ENCODE measurements at regions not wholly inside any gene's neighbourhood (a gene's known extent, or its start where the extent isn't known, plus 50 kb on each side); places are given as distances from the start of the nearest gene placed in this dataset.
"Not testable (repeated sequence)": the region's sequence is repeated elsewhere in the genome, so short reads cannot be mapped to it uniquely, and the experiment has no call there.

DNA sequence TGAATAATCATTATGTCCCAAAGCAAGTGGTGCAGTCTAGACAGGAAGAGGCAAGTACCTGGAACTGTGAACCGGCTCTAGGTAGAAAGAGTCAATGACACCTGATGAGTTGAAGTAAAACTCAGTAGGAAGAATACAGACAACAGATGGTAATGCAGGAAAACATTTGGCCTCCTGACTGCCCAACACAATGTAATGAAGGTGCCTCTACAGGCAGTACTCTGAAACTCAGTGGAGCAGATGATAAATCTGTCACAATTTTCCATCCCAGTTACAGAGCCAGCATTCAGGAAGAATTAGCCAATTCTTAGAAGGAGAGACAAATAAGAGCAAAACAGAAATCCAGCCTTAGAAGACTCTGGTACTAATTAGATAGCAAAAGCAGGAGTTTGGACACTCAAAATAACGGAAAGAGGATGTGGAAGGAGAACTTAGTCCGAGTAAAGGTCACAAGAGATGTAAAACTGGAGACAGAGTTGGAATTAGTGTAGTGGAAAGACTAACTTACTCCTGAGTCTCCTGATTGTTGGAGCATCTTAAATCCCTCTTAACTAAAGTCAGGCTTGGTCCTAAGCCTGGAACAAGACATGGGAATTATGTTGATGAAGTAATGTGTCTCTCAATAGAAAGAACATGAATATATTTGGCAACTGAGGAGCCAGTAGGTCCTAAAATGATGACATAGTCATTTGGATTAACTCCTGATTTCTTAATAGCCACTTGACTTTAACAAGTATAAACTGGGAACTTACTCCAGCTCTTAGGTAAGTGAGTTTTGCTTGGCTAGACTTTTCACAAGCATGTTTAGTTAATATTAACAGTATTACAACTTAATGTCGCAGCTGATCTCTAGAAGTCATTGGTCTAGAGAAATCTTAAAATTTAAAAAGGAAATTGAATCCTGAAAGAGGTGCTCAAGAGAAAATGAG, 457.3 kb upstream of the MIR17HG start:
- no peak for DNase-seq

GRCh38 chr13:90891329-90891728, 456.2 kb upstream of the MIR17HG start:
- no peak for DNase-seq

GRCh38 chr13:90893199-90893598, 454.3 kb upstream of the MIR17HG start:
- DNase-seq: not testable (repeated sequence)

- DNase-seq: no peak
Measured at GRCh38 chr13:90896002-90896401, 451.5 kb upstream of the MIR17HG start.

DNA sequence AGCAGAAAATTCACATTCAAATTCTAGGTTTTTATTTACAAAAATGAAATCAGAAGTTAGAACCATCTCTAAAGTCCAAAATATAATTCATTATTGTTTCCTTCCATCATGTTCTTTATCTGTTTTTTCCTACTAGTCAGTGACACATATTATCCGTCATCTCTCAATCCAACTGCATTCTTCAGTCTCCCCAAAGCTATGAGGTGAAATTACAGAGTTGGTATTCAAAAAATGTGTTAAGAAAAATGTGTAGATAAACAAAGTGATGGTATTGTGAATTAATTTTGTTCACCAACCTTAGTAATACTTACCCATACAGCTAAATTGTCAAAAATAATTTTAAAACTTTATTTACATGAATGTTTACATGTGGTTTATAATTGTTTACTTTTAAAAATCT, 448.7 kb upstream of the MIR17HG start:
- no peak for DNase-seq

- no peak for DNase-seq
Measured at GRCh38 chr13:90899416-90899815, 448.1 kb upstream of the MIR17HG start.

- DNase-seq: no peak
Measured at GRCh38 chr13:90902255-90902654, 445.2 kb upstream of the MIR17HG start.

- DNase-seq: no peak
Measured at GRCh38 chr13:90906554-90906953, 440.9 kb upstream of the MIR17HG start.

DNA sequence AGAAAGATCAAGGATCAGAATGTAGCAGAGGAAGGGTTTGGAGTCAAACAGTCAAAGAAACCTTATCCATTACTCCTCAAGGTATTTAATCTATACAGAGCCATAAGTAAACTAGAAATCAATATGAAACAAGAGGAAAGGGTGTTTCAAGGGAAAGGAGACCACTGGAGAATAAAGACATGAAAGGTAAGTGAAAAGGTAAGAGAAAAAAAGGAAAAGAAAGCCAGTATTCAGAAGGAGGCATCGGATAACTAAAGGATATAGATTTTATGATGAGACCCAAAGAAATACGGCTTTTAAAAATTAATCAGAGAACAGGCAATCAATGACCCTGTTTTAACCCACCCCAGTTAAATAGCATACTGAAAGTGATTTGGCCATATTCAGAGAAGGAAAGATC, 438.7 kb upstream of the MIR17HG start:
- no peak for DNase-seq

GRCh38 chr13:90910018-90910639, 437.4 kb upstream of the MIR17HG start:
- DNase-seq: no peak

DNA sequence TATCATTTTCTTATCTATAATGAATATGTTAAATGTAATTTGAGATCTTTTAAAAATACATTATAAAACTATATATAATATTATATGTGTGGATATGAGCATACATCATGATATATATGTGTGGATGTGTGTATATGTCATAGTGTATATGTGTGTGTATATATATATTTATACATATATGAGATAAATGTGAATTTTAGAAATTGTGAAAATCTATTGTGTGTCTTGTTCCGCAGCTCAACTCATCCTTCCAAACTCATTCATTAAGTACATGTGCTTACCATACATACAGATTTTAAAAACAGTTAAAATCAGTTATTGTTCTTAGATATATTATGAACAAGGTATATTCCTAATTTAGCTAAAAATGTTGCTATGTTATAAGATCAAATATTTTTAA, 435.2 kb upstream of the MIR17HG start:
- no peak for DNase-seq

DNA sequence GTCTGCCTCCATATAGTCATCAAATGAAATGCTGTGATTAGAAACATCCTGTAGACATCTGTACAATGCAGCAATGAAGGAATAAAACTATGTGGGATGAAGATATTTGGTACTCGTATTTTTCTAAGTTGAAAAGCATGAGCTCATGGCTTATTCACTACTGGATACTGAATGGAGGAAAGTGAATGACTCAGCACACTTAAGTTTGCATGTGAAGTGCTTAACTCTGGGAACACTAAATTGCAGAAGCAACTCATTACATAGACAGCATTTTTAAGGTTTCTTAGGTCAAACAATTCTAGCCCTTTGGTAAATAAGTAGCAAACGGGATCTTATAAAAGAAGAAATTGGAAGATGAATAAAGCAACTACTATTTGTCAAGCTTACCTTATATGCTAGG, 429.0 kb upstream of the MIR17HG start:
- no peak for DNase-seq

DNA sequence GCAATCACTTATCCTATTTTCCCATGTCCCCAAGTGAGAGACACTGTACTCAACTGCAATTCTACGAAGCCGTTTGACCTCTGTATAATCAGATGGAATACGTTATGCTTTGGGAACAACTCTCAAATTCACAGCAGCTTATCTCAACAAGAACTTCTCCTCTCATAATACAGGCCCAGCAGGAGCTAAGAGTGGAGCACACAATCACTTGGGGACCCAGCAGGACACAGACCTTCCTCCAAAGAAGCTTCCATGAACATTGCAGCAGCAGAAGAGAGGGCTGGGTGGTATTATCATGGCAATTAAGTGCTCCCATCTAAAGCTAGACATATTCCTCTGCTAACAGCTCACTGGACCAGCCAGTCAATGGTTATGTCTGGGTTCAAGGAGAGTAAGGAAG, 428.3 kb upstream of the MIR17HG start:
- DNase-seq: no peak

DNA sequence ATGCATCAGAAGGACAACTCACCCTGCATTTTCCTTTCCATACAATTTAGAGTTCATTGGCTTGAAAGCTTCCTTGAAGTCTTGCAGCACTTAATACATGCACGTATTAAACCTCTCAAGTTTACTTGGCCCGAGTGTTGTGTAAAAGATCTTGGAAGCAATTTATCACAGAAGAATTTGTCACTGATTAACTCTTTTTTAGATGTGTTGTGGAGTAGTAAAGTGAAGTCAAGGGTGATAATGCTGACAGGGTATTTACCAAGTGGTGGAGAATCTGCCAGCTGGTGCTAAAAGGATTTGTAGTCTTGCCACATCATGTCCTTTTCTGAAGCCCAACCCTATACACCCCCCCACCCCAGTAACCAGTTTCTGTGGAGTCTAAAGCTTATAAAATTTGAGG, 421.0 kb upstream of the MIR17HG start:
- no peak for DNase-seq

DNA sequence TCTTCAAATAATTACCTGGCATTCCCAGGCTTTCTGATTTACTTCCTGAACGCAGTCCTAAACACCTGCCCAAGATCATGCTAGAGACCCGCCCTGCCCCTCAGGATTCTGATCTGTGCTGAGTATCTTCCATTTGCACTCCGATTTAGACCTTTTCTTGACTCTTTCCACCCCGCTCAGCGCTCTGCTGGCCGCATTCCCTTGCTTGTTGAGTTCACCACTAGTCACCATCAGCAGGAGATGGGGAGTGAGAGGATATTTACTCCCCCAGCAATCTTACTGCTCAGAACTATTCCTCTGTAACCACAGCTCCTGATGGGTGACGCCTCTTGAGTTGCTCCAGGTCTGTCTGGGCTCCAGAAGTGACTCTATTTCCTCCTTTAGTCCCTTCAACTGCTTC, 419.4 kb upstream of the MIR17HG start:
- DNase-seq: no peak

DNA sequence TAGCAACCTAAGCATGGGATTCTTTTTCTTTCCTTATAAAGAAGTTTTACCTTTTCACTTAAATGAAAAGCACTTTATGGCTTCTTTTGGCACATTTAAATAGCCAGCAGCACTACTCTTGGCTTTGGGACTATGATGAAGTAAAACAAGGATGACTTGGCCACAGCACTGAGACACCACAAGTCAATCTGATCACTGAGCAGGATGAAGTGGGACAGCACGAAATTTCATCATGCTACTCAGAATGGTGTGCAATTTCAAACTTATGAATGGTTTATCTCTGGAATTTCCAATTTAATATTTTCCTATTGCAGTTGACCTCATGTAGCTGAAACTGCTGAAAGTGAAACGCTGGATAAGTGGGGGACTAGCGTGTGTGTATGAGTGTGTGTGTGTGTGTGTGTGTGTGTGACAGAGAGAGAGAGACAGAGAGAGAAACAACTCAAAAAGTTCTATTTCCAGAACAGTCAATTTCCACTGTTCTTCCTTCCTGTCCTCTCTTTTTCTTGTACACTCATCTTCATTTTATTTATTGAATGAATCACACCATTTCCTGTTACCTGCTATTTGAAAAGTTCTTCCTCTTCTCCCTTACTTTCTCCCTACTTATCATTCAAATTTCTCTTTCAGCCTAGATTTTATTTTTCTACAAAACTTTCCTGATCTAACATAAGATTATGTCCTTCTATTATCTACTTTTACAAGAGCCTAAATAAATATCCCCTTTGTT, 414.2 kb upstream of the MIR17HG start:
- DNase-seq: no peak

- DNase-seq: no peak
Measured at GRCh38 chr13:90934741-90935140, 412.7 kb upstream of the MIR17HG start.

DNA sequence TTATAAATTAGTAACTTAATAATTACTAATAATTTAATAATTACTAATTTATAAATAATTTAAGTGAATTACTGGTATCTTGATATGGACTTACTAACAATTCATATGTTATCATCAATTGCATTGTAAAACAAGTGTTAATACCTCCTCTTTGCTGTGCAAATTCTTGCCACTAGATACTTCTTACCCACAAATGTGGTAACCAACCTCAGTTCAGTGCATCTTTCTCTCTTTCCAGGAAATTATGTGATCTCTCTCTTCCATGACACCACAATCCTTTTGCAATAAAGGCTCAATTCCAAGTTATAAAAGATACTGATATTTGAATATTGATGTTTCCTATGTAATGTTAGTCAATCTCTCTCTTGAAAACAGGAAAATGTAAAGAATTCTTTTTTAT, 408.6 kb upstream of the MIR17HG start:
- no peak for DNase-seq

DNA sequence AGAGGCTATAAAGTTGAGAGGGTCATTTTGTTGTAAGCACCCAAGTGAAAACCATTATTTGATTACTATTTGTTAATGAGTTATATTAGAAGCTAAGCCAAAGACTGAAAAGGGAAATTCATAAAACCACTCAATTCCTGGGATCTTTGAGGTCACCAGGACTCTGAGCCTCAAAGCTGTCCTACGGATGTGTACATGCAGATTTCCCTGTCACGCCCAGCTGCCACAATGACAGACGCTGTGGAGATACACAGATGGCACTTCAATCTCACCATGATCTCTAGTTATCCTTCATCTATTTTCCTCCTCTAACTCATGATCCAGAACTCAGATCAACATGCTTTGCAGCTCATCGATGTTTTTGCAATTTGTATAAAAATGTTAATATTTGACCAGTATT, 403.5 kb upstream of the MIR17HG start:
- DNase-seq: no peak

- DNase-seq: not testable (repeated sequence)
Measured at GRCh38 chr13:90945146-90945545, 402.3 kb upstream of the MIR17HG start.

DNA sequence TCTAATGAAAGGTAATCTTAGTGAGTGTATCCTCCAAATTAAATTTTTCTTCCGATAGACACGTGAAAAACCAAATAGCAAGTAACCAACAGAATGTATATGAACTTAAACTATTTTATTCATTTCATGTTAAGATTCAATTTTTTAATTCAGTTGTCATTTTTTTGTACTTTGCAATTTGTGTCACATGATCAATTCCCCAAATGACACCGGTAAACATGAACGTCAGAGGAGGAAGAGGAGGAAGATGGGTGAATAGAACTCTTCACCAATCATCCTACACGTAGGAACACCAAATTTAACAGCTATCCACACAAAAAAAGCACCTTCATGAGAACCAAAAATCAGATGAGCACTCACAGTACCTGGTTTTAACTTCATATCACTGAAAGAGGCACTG, 401.4 kb upstream of the MIR17HG start:
- DNase-seq: not testable (repeated sequence)

- no peak for DNase-seq
Measured at GRCh38 chr13:90947976-90948375, 399.5 kb upstream of the MIR17HG start.

- no peak for DNase-seq
Measured at GRCh38 chr13:90950160-90950559, 397.3 kb upstream of the MIR17HG start.

DNA sequence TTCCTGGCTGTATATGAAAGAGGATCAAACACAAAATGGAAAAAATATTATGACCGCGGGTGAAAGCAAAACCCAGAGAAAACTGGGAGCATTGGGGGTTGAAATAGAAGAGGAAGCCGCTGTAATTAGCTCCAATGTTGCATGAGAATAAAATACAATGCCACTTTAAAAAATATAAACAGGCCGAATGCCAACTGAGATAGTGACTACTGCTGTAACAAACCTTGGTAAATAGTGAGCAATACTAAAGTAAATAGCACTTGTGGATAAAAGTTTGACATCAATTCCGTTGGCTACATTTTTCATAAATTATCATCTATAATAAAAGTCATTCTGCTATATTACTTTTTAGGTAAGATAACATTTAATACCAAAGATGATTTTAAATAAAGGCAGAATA, 395.8 kb upstream of the MIR17HG start:
- DNase-seq: no peak

Data from activated effector memory CD4-positive, alpha-beta T cell treated with anti-CD3 and anti-CD28 coated beads, Interleukin-2, amount 50 U/mL, for 16 hours (primary cell).